NCI-H524 (cell line): ENCODE measurements at regions not wholly inside any gene's neighbourhood (a gene's known extent, or its start where the extent isn't known, plus 50 kb on each side); places are given as distances from the start of the nearest gene placed in this dataset.

Source experiments
- DNase-seq, 2 experiments: peaks; one replicate each; lab custom pipeline; 2025; lab: John Stamatoyannopoulos, UW

- no peak for DNase-seq
Observed at GRCh38 chr3:143207338-143207961, 87.9 kb downstream of the CHST2 start.

GRCh38 chr3:143208976-143209714 lies 89.6 kb downstream of the CHST2 start:
- DNase-seq, result no peak

GRCh38 chr3:143209715-143210059 lies 90.1 kb downstream of the CHST2 start:
- DNase-seq, result no peak

GRCh38 chr3:143210141-143210540 lies 90.6 kb downstream of the CHST2 start:
- DNase-seq, result no peak

- DNase-seq, result no peak
Observed at GRCh38 chr3:143215059-143215458, 95.5 kb downstream of the CHST2 start.
